Fibroblast of the aortic adventitia (primary cell): ENCODE measurements at regions not wholly inside any gene's neighbourhood (a gene's known extent, or its start where the extent isn't known, plus 50 kb on each side); places are given as distances from the start of the nearest gene placed in this dataset.
A peak's percentile ranks its signal among the peaks of the same experiment; 100 is the strongest.

Experiments used
- DNase-seq: peaks from one replicate; pipeline ENCODE4 v3.0.0-alpha.2; 2010; ENCODE audit warnings: low read depth
- H3K4me3 ChIP-seq: 2 replicates; pipeline ENCODE4 v1.5.1; 2011; ENCODE audit warnings: low read depth, mild to moderate bottlenecking, control low read depth, low read length, moderate library complexity
- TF ChIP-seq, protein P1 (sequence below): IDR thresholded peaks from 2 replicates; pipeline ENCODE4 v1.5.1; 2011; ENCODE audit warnings: mild to moderate bottlenecking, low read length, control low read depth, inconsistent platforms; ENCODE audit not compliant: insufficient read depth

DNA sequence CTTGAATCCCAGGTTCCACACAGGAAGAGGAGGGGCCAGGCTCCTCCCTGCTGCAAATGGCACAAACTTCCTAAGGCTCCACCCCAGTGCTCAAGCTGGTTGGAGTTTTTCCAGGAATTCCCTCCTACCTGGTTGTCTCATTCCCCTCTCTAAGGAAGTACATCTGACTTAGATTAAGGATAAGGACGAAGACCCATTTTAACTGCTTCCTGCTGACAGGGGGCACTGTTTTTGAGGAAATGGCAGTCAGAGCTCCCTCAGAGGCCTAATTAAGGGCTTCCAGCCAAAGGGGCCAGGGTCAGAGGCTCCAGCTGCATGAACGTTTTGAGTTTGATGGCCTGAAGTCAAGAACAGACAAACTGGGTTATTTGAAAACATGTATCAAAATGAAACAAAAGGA, 1084.7 kb downstream of the SLC6A15 start:
- TF ChIP-seq, protein P1, sequence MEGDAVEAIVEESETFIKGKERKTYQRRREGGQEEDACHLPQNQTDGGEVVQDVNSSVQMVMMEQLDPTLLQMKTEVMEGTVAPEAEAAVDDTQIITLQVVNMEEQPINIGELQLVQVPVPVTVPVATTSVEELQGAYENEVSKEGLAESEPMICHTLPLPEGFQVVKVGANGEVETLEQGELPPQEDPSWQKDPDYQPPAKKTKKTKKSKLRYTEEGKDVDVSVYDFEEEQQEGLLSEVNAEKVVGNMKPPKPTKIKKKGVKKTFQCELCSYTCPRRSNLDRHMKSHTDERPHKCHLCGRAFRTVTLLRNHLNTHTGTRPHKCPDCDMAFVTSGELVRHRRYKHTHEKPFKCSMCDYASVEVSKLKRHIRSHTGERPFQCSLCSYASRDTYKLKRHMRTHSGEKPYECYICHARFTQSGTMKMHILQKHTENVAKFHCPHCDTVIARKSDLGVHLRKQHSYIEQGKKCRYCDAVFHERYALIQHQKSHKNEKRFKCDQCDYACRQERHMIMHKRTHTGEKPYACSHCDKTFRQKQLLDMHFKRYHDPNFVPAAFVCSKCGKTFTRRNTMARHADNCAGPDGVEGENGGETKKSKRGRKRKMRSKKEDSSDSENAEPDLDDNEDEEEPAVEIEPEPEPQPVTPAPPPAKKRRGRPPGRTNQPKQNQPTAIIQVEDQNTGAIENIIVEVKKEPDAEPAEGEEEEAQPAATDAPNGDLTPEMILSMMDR: no peak
- no peak for DNase-seq
- no peak overlapping the region for H3K4me3 ChIP-seq

DNA sequence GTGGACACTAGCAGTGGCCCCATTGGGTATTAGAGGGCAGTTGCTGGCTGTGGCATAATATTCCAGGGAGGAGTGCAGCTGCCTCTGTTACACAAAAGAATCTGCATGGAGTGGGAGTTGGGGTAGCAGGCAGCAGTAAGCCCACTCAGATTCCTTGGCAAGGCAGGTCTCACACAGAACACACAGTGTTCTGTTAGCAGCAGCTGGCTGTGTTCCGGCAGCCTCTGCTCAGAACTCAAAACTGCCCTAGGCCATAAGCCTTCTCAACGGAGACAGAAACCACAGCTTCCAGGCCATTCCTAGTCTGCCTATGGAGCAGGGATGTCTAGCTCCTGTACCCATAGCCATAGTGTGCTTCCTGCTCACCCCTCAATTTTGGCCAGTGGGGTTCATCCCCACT, 1085.4 kb downstream of the SLC6A15 start:
- H3K4me3 ChIP-seq: no peak overlapping the region
- TF ChIP-seq, protein P1: no peak
- no peak for DNase-seq

DNA sequence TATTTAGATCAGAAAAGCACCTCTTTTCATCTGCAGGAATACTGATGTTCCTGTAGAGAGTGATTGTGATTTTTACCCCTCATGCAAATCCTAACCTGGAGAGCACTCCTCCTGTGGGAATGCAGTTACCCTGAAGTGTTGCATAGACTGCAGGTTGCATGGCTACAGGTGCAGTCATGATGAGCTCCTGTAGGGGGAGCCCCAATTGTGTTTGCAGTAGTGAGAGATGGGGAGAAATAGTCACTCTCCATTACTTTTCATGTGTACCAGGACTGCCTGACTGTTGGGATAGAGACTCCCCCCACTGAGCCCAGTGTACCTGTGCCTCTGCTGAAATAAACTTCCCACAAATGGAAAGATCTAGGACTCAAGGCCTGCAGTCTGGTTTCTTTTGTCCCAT, 1086.5 kb downstream of the SLC6A15 start:
- peak; percentile 18 for DNase-seq
- TF ChIP-seq, protein P1: peak; percentile 53

DNA sequence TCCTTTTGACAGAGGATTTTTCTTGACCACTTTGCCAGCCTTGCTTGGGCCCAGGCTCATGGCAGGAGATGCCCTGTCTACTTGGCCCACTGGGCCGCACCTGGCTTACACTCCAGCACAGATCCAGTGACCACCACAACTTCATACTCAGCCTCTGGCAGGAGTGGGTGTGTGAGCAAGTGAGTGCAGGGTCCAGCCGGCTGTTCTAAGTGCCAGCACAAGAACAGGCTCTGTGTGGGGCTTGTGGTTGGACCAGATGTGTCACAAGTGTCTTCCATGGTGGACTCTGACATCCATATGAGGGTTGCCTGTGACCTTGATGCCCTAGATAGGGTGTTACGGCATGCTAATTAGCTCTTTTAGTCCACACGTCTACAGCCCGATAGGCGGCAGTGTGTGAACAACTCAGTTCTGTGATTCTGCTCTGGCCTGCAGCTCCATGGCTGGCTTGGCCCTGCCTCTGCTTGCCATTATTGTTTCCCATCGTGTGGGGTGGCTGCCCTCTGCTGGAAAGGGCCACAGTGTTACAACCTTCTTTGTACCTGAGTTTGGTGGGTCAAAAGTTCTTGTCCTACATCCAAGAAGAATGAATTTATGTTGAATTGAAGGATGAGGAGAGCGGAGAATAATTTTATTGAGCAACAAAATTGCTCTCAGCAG, 1089.1 kb downstream of the SLC6A15 start:
- TF ChIP-seq, protein P1: no peak
- H3K4me3 ChIP-seq: no peak overlapping the region
- no peak for DNase-seq

More for the DNA sequence above, 1086.5 kb downstream of the SLC6A15 start:
- H3K4me3 ChIP-seq: no peak overlapping the region

DNA sequence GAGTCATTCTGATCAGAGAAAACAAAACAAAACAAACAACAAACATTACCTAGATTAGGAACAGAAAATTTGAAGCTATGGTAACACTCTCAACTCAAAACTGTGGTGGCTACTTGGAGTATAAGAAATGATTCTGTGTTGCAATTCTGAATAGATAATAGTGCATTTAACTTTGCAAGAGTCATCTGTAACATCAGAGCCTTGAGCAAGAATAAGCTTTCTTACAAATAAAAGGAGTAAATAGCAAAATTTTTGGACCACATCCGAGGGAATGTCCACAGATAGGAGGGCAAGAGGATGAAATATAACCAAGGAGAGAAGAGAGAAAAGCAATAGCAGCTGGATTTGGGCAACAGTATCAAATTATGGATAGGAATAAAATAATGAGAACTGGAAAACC, 1090.6 kb downstream of the SLC6A15 start:
- TF ChIP-seq, protein P1: no peak
- no peak overlapping the region for H3K4me3 ChIP-seq
- DNase-seq: peak; percentile 11

DNA sequence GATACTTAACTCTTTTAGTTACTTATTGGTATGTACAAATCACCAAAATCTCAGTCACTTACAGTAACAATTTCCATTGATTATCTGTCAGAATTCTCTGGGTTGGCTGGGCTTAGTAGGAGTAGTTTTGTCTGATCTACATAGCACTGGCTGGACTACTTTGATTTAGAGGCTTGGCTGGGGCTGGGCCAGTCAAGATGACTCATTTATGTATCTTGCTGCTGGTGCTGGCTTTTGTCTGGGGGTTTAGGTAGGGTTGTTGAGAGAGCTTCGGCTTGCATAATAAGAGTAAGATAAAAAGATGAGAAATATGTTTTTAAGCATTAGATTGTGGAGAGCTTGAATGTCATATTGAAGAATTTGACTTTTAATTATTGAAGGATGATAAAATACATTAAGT, 1093.7 kb downstream of the SLC6A15 start:
- peak; percentile 36 for DNase-seq
- TF ChIP-seq, protein P1: no peak
- no peak overlapping the region for H3K4me3 ChIP-seq

DNA sequence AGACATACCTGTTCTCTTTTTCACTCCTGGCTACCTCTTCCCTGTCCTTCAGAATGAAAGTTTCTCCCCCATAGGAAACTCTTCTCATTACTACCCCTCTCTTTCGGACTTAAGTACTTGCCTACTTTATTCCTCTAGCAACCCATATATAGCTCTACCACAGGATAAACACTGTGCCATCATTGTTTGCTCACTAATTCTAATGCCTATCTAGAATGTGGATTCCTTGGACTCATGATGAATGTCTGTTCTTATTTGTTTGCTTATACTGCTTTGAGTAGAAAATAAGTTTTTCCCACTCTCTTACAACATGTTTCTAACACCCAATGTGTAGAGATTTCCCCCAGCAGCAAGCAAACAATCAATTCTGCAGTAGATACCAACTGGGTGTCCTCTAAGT, 1094.9 kb downstream of the SLC6A15 start:
- DNase-seq: no peak
- TF ChIP-seq, protein P1: no peak
- H3K4me3 ChIP-seq: no peak overlapping the region
